NT2/D1 (cell line): ENCODE measurements at regions not wholly inside any gene's neighbourhood (a gene's known extent, or its start where the extent isn't known, plus 50 kb on each side); places are given as distances from the start of the nearest gene placed in this dataset.

Source experiments
- YY1 ChIP-seq: IDR thresholded peaks from 2 replicates; pipeline ENCODE4 v1.6.1; 2011; ENCODE audit not compliant: insufficient read length, insufficient read depth
- ZNF274 ChIP-seq: IDR thresholded peaks from 2 replicates; pipeline ENCODE4 v1.6.1; 2011; ENCODE audit warnings: mild to moderate bottlenecking, low read depth, low read length

DNA sequence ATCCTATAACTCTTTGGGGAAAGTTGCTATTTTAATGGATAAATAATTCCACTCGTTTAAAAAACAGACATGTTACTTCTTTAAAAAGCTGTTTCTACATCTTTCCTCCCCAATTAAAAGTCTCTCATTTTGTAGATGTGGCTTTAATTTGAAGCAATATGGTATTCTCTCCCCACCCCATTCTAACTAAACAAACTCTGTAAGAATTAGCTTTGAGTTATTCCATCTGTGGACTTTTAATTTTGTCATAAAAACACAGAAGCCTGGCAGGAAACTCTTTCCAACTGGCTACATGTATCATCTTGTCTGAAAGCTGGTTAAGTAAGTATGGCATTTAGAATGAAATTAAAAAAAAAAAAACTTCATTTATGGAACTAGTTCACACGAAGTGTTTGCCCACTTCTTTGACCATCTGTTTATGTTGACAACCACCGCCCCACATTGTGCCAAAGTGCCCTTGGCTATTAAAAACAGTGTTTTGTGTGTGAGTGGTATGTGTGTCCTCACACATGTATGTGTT lies 140.3 kb downstream of the NAA11 start:
- no peak for TF ChIP-seq YY1
- no peak for TF ChIP-seq ZNF274
